Parathyroid adenoma (tissue), 2 donors: ENCODE measurements at regions not wholly inside any gene's neighbourhood (a gene's known extent, or its start where the extent isn't known, plus 50 kb on each side); places are given as distances from the start of the nearest gene placed in this dataset.

ENCODE experiments used
- H2AFZ ChIP-seq: fragments of 300-600 bp; sonication (generic); one replicate; pipeline ENCODE4 v1.7.0; 2017; ENCODE audit warnings: antibody characterized with exemption, mild to moderate bottlenecking
- H3K27ac ChIP-seq: fragments of 300-600 bp; sonication (generic); one replicate; pipeline ENCODE4 v1.7.0; 2017
- H3K27me3 ChIP-seq: fragments of 300-600 bp; sonication (generic); one replicate; pipeline ENCODE4 v1.7.0; 2017; ENCODE audit warnings: low read length; ENCODE audit not compliant: control insufficient read depth, insufficient read depth
- H3K36me3 ChIP-seq: fragments of 300-600 bp; sonication (generic); one replicate; pipeline ENCODE4 v1.7.0; 2017; ENCODE audit warnings: low read length; ENCODE audit not compliant: control insufficient read depth, insufficient read depth
- H3K4me1 ChIP-seq: fragments of 300-600 bp; sonication (generic); one replicate; pipeline ENCODE4 v1.7.0; 2017; ENCODE audit warnings: control low read depth
- H3K4me2 ChIP-seq: fragments of 300-600 bp; sonication (generic); one replicate; pipeline ENCODE4 v1.7.0; 2017; ENCODE audit warnings: low read length
- H3K4me3 ChIP-seq: fragments of 300-600 bp; sonication (generic); one replicate; pipeline ENCODE4 v1.7.0; 2017; ENCODE audit warnings: low read depth, low read length
- H3K79me2 ChIP-seq: fragments of 300-600 bp; sonication (generic); one replicate; pipeline ENCODE4 v1.7.0; 2017; ENCODE audit warnings: control low read depth
- H3K9ac ChIP-seq: fragments of 300-600 bp; sonication (generic); one replicate; pipeline ENCODE4 v1.7.0; 2017; ENCODE audit warnings: mild to moderate bottlenecking
- H3K9me3 ChIP-seq: fragments of 300-600 bp; sonication (generic); one replicate; pipeline ENCODE4 v1.7.0; 2017; ENCODE audit warnings: low read length; ENCODE audit not compliant: control insufficient read depth
- CTCF ChIP-seq: fragments of 300-600 bp; sonication (generic); IDR thresholded peaks from one replicate; pipeline ENCODE4 v1.7.0; 2017; ENCODE audit warnings: antibody characterized with exemption, mild to moderate bottlenecking
- donor health status: primary hyperparathyroidism.

- Histone ChIP-seq H3K9ac (no peak overlapping the region), H3K4me1 (peaks cover 19% of the 10 kb centered on the region), H2AFZ (no peak overlapping the region), H3K27ac (no peak overlapping the region), H3K79me2 (no peaks in the 10 kb centered on the region), H3K9me3 (peaks cover 4% of the 10 kb centered on the region), H3K4me2 (no peak overlapping the region), H3K36me3 (no peaks in the 10 kb centered on the region), H3K4me3 (no peak overlapping the region), H3K27me3 (no peaks in the 10 kb centered on the region)
- no peak for TF ChIP-seq CTCF
Observed at GRCh38 chr2:239884875-239885274, 140.3 kb downstream of the NDUFA10 start.

DNA sequence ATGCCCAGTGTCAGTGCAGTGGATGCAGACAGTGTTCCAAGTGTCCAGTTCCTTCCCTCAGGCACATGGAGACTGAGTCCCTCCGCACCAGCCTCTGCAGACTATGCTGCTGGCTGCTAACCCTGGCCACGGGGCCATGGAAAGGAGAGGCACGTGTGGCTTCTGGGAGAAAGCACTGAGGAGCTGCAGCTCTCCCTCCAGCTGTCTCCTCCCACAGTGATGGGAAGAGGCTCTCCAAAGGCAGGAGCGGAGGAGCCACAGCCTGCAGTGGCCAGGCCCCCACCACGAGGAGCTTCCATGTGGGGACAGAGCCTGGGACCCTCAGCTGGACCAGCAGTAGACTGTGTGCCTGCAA lies 141.1 kb downstream of the NDUFA10 start:
- no peak for TF ChIP-seq CTCF
- peaks cover 19% of the 10 kb centered on the region for H3K4me1 ChIP-seq
- no peak overlapping the region for H3K27ac ChIP-seq
- H3K9me3 ChIP-seq: peaks cover 4% of the 10 kb centered on the region
- H3K36me3 ChIP-seq: no peaks in the 10 kb centered on the region
- H3K27me3 ChIP-seq: no peaks in the 10 kb centered on the region
- no peak overlapping the region for H3K9ac ChIP-seq
- H3K4me2 ChIP-seq: no peak overlapping the region
- no peak overlapping the region for H2AFZ ChIP-seq
- H3K4me3 ChIP-seq: no peak overlapping the region
- no peaks in the 10 kb centered on the region for H3K79me2 ChIP-seq

DNA sequence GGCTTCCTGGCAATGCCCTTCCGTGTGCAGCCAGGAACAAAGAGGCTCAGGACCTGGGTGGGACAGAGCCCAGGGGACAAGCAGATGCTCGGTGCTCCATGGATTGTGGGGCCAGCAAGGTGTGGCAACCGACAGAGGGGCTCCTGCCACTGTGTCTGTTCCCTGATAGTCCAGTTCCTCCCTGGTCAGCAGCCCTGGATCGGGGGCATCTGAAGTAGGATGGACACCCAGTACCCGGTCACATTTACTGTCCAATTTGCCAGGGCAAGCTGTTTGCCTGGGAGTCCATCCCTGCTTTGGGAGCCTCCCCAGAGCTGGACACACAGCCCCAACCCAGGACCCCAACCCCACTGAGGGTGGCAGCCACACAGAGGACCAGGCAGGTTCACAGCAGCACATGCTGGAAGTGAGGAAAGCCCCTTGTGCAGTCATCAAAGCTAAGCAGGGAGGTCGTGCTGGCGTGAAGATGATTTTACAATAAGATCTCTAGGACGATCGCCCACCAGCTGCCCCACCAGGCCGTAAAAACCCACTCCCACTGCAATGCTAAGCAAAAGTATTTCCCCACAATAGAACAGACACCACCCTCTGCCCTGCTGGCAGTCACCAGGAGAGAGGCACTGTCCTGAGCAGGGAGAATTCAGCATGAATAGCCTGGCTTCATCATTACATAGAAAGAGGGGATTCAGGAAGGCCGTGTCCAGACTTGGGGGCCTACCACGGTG lies 141.7 kb downstream of the NDUFA10 start:
- Histone ChIP-seq H3K27ac (no peak overlapping the region), H3K9ac (no peak overlapping the region), H3K4me2 (no peak overlapping the region), H3K79me2 (no peaks in the 10 kb centered on the region), H3K9me3 (peaks cover 4% of the 10 kb centered on the region), H2AFZ (no peak overlapping the region), H3K4me1 (peaks cover 19% of the 10 kb centered on the region), H3K4me3 (no peak overlapping the region), H3K27me3 (no peaks in the 10 kb centered on the region), H3K36me3 (no peaks in the 10 kb centered on the region)
- TF ChIP-seq CTCF: no peak

DNA sequence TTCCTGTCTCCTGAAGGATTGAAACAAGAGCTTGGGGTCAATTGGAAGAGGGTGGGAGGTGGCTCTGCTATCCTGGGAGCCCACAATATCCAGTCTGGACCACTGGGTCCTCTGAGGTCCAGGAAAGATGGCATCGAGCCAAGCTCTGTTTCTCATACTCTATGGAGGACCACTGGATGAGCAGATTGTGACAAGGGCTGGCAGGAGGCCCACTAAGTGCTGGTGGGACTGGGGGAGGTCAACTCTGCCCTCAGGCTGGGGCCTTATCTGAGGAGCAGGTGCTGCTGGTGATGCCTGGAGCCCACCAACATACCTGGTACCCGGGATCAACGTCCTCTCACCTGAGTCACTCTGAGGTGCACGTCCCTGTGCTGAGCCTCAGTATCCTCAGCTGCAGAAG lies 142.4 kb downstream of the NDUFA10 start:
- Histone ChIP-seq H3K79me2 (no peaks in the 10 kb centered on the region), H3K4me3 (no peak overlapping the region), H3K27ac (no peak overlapping the region), H3K36me3 (no peaks in the 10 kb centered on the region), H3K4me2 (no peak overlapping the region), H3K9me3 (peaks cover 4% of the 10 kb centered on the region), H3K27me3 (no peaks in the 10 kb centered on the region), H2AFZ (no peak overlapping the region), H3K9ac (no peak overlapping the region), H3K4me1 (peaks cover 19% of the 10 kb centered on the region)
- no peak for TF ChIP-seq CTCF

GRCh38 chr2:239882331-239882732 lies 142.8 kb downstream of the NDUFA10 start:
- H3K79me2 ChIP-seq: no peaks in the 10 kb centered on the region
- H3K4me2 ChIP-seq: peak overlapping the region; percentile 56

More at GRCh38 chr2:239882331-239882732, 142.8 kb downstream of the NDUFA10 start:
- Histone ChIP-seq H3K27me3 (no peaks in the 10 kb centered on the region), H3K4me1 (peaks cover 19% of the 10 kb centered on the region), H3K9ac (no peak overlapping the region), H3K9me3 (peaks cover 4% of the 10 kb centered on the region), H3K27ac (peak overlapping the region; percentile 88), H2AFZ (peak overlapping the region; percentile 67), H3K36me3 (no peaks in the 10 kb centered on the region), H3K4me3 (no peak overlapping the region)
- TF ChIP-seq CTCF: peak; percentile 80
